Liver (tissue), 3 donors: ENCODE measurements at regions not wholly inside any gene's neighbourhood (a gene's known extent, or its start where the extent isn't known, plus 50 kb on each side); places are given as distances from the start of the nearest gene placed in this dataset.

ENCODE experiments used
- EGR1 ChIP-seq, 2 donors: IDR thresholded peaks; 2 replicates each; pipeline ENCODE4 v1.6.1; 2016 to 2018; ENCODE audit warnings: antibody characterized with exemption in 2 of 2, low read depth in 2 of 2
- FOXA1 ChIP-seq: IDR thresholded peaks from 2 replicates; pipeline ENCODE4 v1.6.1; 2016; ENCODE audit warnings: antibody characterized with exemption
- FOXA2 ChIP-seq: IDR thresholded peaks from 2 replicates; pipeline ENCODE4 v1.6.1; 2016; ENCODE audit warnings: antibody characterized with exemption
- GABPA ChIP-seq, 2 donors: IDR thresholded peaks in 1 of 2; conservative IDR thresholded peaks in 1 of 2; 2 replicates each; pipeline ENCODE4 v1.6.1; 2016; ENCODE audit warnings: antibody characterized with exemption in 2 of 2, mild to moderate bottlenecking in 1 of 2, moderate library complexity in 1 of 2
- HNF4G ChIP-seq: IDR thresholded peaks from 2 replicates; pipeline ENCODE4 v1.6.1; 2016; ENCODE audit warnings: antibody characterized with exemption
- NR2F2 ChIP-seq: IDR thresholded peaks from 2 replicates; pipeline ENCODE4 v1.6.1; 2016; ENCODE audit warnings: antibody characterized with exemption
- RAD21 ChIP-seq, 2 donors: IDR thresholded peaks; 2 replicates each; pipeline ENCODE4 v1.6.1; 2016; ENCODE audit warnings: antibody characterized with exemption in 2 of 2, mild to moderate bottlenecking in 2 of 2
- TAF1 ChIP-seq: conservative IDR thresholded peaks from 2 replicates; pipeline ENCODE4 v1.6.1; 2016; ENCODE audit warnings: antibody characterized with exemption, mild to moderate bottlenecking
- YY1 ChIP-seq: IDR thresholded peaks from 2 replicates; pipeline ENCODE4 v1.6.1; 2016; ENCODE audit warnings: antibody characterized with exemption, mild to moderate bottlenecking
- TF ChIP-seq, protein P1 (sequence below): IDR thresholded peaks from 2 replicates; pipeline ENCODE4 v1.6.1; 2016; ENCODE audit warnings: antibody characterized with exemption, mild to moderate bottlenecking
- TF ChIP-seq, protein P2 (sequence below): fragments of 150-350 bp; IDR thresholded peaks from 2 replicates; pipeline ENCODE4 v1.5.1; 2017; ENCODE audit warnings: improper control_type of control experiment, low read depth, low read length; ENCODE audit not compliant: missing input control
- TF ChIP-seq, protein P3 (sequence below): IDR thresholded peaks from 2 replicates; pipeline ENCODE4 v1.6.1; 2016; ENCODE audit warnings: antibody characterized with exemption
- TF ChIP-seq, protein P4 (sequence below): IDR thresholded peaks from 2 replicates; pipeline ENCODE4 v1.6.1; 2016; ENCODE audit warnings: antibody characterized with exemption
- TF ChIP-seq, protein P5 (sequence below): IDR thresholded peaks from 2 replicates; pipeline ENCODE4 v1.6.1; 2016; ENCODE audit warnings: antibody characterized with exemption
- donor health status: healthy.
- donor health status: healthy.

DNA sequence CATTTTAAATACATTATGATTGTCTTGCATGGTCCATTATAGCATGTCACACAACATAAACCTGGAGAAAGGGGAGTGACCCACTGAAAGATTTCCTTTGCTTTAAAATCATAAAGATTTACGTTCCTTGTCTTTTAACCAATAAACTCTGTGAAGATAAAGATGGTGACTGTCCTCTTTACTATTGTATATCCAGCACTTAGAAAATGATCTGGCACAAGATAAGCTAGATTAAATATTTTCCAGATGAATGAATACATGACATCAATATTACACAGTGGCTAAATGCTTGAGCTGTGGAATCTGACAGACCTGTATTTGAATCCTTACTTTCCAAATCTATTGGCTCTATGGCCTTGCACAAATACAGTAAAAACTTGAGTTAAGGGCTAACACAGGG is 938.4 kb downstream of the SORCS1 start:
- TF ChIP-seq, protein P1, sequence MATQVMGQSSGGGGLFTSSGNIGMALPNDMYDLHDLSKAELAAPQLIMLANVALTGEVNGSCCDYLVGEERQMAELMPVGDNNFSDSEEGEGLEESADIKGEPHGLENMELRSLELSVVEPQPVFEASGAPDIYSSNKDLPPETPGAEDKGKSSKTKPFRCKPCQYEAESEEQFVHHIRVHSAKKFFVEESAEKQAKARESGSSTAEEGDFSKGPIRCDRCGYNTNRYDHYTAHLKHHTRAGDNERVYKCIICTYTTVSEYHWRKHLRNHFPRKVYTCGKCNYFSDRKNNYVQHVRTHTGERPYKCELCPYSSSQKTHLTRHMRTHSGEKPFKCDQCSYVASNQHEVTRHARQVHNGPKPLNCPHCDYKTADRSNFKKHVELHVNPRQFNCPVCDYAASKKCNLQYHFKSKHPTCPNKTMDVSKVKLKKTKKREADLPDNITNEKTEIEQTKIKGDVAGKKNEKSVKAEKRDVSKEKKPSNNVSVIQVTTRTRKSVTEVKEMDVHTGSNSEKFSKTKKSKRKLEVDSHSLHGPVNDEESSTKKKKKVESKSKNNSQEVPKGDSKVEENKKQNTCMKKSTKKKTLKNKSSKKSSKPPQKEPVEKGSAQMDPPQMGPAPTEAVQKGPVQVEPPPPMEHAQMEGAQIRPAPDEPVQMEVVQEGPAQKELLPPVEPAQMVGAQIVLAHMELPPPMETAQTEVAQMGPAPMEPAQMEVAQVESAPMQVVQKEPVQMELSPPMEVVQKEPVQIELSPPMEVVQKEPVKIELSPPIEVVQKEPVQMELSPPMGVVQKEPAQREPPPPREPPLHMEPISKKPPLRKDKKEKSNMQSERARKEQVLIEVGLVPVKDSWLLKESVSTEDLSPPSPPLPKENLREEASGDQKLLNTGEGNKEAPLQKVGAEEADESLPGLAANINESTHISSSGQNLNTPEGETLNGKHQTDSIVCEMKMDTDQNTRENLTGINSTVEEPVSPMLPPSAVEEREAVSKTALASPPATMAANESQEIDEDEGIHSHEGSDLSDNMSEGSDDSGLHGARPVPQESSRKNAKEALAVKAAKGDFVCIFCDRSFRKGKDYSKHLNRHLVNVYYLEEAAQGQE, result no peak
- TF ChIP-seq TAF1 (no peak), RAD21 (IDR thresholded peaks at IDR 0.05) (no peak), YY1 (no peak), HNF4G (no peak), GABPA (IDR thresholded peaks at IDR 0.05 in 1 of 2, conservative IDR thresholded peaks at IDR 0.05 in 1 of 2) (no peak), NR2F2 (no peak), EGR1 (IDR thresholded peaks at IDR 0.05; ENCODE audit: low read depth in 2 of 2) (no peak), FOXA2 (no peak), FOXA1 (no peak)
- TF ChIP-seq, protein P2, sequence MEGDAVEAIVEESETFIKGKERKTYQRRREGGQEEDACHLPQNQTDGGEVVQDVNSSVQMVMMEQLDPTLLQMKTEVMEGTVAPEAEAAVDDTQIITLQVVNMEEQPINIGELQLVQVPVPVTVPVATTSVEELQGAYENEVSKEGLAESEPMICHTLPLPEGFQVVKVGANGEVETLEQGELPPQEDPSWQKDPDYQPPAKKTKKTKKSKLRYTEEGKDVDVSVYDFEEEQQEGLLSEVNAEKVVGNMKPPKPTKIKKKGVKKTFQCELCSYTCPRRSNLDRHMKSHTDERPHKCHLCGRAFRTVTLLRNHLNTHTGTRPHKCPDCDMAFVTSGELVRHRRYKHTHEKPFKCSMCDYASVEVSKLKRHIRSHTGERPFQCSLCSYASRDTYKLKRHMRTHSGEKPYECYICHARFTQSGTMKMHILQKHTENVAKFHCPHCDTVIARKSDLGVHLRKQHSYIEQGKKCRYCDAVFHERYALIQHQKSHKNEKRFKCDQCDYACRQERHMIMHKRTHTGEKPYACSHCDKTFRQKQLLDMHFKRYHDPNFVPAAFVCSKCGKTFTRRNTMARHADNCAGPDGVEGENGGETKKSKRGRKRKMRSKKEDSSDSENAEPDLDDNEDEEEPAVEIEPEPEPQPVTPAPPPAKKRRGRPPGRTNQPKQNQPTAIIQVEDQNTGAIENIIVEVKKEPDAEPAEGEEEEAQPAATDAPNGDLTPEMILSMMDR, result no peak
- TF ChIP-seq, protein P3, sequence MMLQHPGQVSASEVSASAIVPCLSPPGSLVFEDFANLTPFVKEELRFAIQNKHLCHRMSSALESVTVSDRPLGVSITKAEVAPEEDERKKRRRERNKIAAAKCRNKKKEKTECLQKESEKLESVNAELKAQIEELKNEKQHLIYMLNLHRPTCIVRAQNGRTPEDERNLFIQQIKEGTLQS, result no peak
- TF ChIP-seq, protein P4, sequence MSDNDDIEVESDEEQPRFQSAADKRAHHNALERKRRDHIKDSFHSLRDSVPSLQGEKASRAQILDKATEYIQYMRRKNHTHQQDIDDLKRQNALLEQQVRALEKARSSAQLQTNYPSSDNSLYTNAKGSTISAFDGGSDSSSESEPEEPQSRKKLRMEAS, result no peak
- TF ChIP-seq, protein P5, sequence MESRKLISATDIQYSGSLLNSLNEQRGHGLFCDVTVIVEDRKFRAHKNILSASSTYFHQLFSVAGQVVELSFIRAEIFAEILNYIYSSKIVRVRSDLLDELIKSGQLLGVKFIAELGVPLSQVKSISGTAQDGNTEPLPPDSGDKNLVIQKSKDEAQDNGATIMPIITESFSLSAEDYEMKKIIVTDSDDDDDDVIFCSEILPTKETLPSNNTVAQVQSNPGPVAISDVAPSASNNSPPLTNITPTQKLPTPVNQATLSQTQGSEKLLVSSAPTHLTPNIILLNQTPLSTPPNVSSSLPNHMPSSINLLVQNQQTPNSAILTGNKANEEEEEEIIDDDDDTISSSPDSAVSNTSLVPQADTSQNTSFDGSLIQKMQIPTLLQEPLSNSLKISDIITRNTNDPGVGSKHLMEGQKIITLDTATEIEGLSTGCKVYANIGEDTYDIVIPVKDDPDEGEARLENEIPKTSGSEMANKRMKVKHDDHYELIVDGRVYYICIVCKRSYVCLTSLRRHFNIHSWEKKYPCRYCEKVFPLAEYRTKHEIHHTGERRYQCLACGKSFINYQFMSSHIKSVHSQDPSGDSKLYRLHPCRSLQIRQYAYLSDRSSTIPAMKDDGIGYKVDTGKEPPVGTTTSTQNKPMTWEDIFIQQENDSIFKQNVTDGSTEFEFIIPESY, result no peak
